GM18511 (cell line): ENCODE measurements at regions not wholly inside any gene's neighbourhood (a gene's known extent, or its start where the extent isn't known, plus 50 kb on each side); places are given as distances from the start of the nearest gene placed in this dataset.
"Not testable (repeated sequence)": the region's sequence is repeated elsewhere in the genome, so short reads cannot be mapped to it uniquely, and the experiment has no call there.

Experiments used
- ATAC-seq: cut with Tn5 transposase; IDR thresholded peaks from one replicate; pipeline ENCODE4 v1.9.1; 2021; ENCODE audit warnings: mild to moderate bottlenecking, moderate library complexity; ENCODE audit not compliant: unreplicated experiment

- ATAC-seq: not testable (repeated sequence)
These were observed 532.7 kb downstream of the RBFOX1 start for GRCh38 chr16:7865393-7865792.

- ATAC-seq: no peak
These were observed 529.4 kb downstream of the RBFOX1 start for GRCh38 chr16:7861891-7862582.

- no peak for ATAC-seq
These were observed 520.6 kb downstream of the RBFOX1 start for GRCh38 chr16:7853197-7853596.

- ATAC-seq: no peak
These were observed 517.2 kb downstream of the RBFOX1 start for GRCh38 chr16:7849841-7850240.

GRCh38 chr16:7843261-7843660 lies 510.6 kb downstream of the RBFOX1 start:
- no peak for ATAC-seq

- no peak for ATAC-seq
These were observed 506.9 kb downstream of the RBFOX1 start for GRCh38 chr16:7839568-7839967.

GRCh38 chr16:7834771-7835431 lies 502.3 kb downstream of the RBFOX1 start:
- ATAC-seq: no peak

- no peak for ATAC-seq
These were observed 488.2 kb downstream of the RBFOX1 start for GRCh38 chr16:7820816-7821215.

GRCh38 chr16:7805686-7806396 lies 473.2 kb downstream of the RBFOX1 start:
- ATAC-seq: no peak

GRCh38 chr16:7804635-7805195 lies 472.1 kb downstream of the RBFOX1 start:
- no peak for ATAC-seq

GRCh38 chr16:7792346-7792745 lies 459.7 kb downstream of the RBFOX1 start:
- no peak for ATAC-seq

GRCh38 chr16:7791028-7791590 lies 458.5 kb downstream of the RBFOX1 start:
- ATAC-seq: no peak

GRCh38 chr16:7775072-7775488 lies 442.4 kb downstream of the RBFOX1 start:
- ATAC-seq: no peak

GRCh38 chr16:7772722-7773121 lies 440.1 kb downstream of the RBFOX1 start:
- ATAC-seq: no peak

- not testable (repeated sequence) for ATAC-seq
These were observed 436.4 kb downstream of the RBFOX1 start for GRCh38 chr16:7769091-7769490.

- ATAC-seq: no peak
These were observed 432.5 kb downstream of the RBFOX1 start for GRCh38 chr16:7765079-7765550.

GRCh38 chr16:7763111-7763510 lies 430.5 kb downstream of the RBFOX1 start:
- ATAC-seq: no peak
